K562 (cell line): ENCODE measurements at regions not wholly inside any gene's neighbourhood (a gene's known extent, or its start where the extent isn't known, plus 50 kb on each side); places are given as distances from the start of the nearest gene placed in this dataset.
"Not testable (repeated sequence)": the region's sequence is repeated elsewhere in the genome, so short reads cannot be mapped to it uniquely, and the experiment has no call there.

Experiments used
- ATAC-seq: fragments of 200-7000 bp; cut with Tn5 transposase; 3 replicates; pipeline ENCODE4 v1.9.1; 2020; ENCODE audit warnings: moderate library complexity
- BruUV-seq: library from RNA; stranded (reverse); fragments of 400-500 nt; replicated peaks from 2 replicates; lab custom pipeline; 2021; lab: Mats Ljungman, UMichigan
- CTCF ChIA-PET: fragments of 300-600 bp; formaldehyde crosslinking; extraction: SDS; loops from one replicate; lab custom pipeline; 2021; ENCODE audit warnings: low intra/inter-chr PET ratio; lab: Yijun Ruan, JAX
- POLR2A ChIA-PET: fragments of 300-600, 350-650 bp; sonication (Branson Sonifier 250); formaldehyde crosslinking; extraction: SDS; loops from one replicate; lab custom pipeline; 2021; ENCODE audit warnings: antibody characterized with exemption, inconsistent platforms; lab: Yijun Ruan, JAX
- DNase-seq, 4 experiments: peaks; one replicate each; pipeline versions ENCODE4 v3.0.0 to v3.0.0-alpha.2; 2011 to 2018; ENCODE audit warnings: low spot score in 3 of 4, mixed read lengths in 3 of 4; ENCODE audit errors: extremely low read depth in 1 of 4
- FAIRE-seq: peaks from 2 replicates; lab custom pipeline; 2011; peaks lifted over from hg19 to GRCh38; lab: Jason Lieb, UNC
- H2AFZ ChIP-seq: 2 replicates; pipeline ENCODE4 v1.6.0; 2011; ENCODE audit warnings: low read depth, low read length, control low read depth, inconsistent platforms
- H3K27ac ChIP-seq: fragments of 200-600 bp; 3 replicates; pipeline ENCODE4 v1.8.0; 2011; ENCODE audit warnings: low read depth, mild to moderate bottlenecking, control low read depth, inconsistent platforms, low read length, moderate library complexity, mixed read lengths; ENCODE audit errors: extremely low read depth
- H3K27me3 ChIP-seq, 2 experiments: fragments of 300-600 bp in 1 of 2; 2 replicates in 1 of 2; 3 replicates in 1 of 2; pipeline versions ENCODE4 v1.6.0 to v1.8.0; 2011; ENCODE audit warnings: inconsistent platforms in 2 of 2, low read length in 2 of 2, mild to moderate bottlenecking in 1 of 2, mixed read lengths in 1 of 2, moderate library complexity in 1 of 2; ENCODE audit not compliant: control insufficient read depth in 2 of 2, insufficient read depth in 2 of 2
- H3K36me3 ChIP-seq: fragments of 300-600 bp; 3 replicates; pipeline ENCODE4 v1.8.0; 2011; ENCODE audit warnings: mild to moderate bottlenecking, low read length, inconsistent platforms; ENCODE audit not compliant: control insufficient read depth, insufficient read depth
- H3K4me1 ChIP-seq, 2 experiments: fragments of 200-600 bp in 1 of 2; replicated peaks in 1 of 2; 2 replicates in 1 of 2; 3 replicates in 1 of 2; pipeline versions ENCODE4 v1.5.1 to v1.8.0; 2011; ENCODE audit warnings: inconsistent platforms in 2 of 2, low read length in 2 of 2, mild to moderate bottlenecking in 1 of 2, mixed read lengths in 1 of 2, moderate library complexity in 1 of 2; ENCODE audit not compliant: control insufficient read depth in 2 of 2, insufficient read depth in 2 of 2
- H3K4me2 ChIP-seq: 2 replicates; pipeline ENCODE4 v1.6.1; 2011; ENCODE audit warnings: low read length, control low read depth, inconsistent platforms, mixed read lengths; ENCODE audit not compliant: insufficient read depth
- H3K4me3 ChIP-seq: fragments of 200-600 bp; sonication (generic), shearing (Covaris generic); 2 replicates; pipeline ENCODE4 v1.5.1; 2016; ENCODE audit warnings: control low read depth, inconsistent platforms
- H3K79me2 ChIP-seq: fragments of 200-600 bp; 3 replicates; pipeline ENCODE4 v1.8.0; 2011; ENCODE audit warnings: low read length, inconsistent platforms; ENCODE audit not compliant: control insufficient read depth, insufficient read depth
- H3K9ac ChIP-seq, 2 experiments: 2 replicates each; pipeline versions ENCODE4 v1.6.0 to v1.6.1; 2011; ENCODE audit warnings: low read depth in 2 of 2, low read length in 2 of 2, control low read depth in 1 of 2, inconsistent platforms in 1 of 2, mild to moderate bottlenecking in 1 of 2, mixed read lengths in 1 of 2; ENCODE audit not compliant: insufficient read depth in 1 of 2
- H3K9me1 ChIP-seq: one replicate; pipeline ENCODE4 v1.6.0; 2011; ENCODE audit warnings: inconsistent platforms, mild to moderate bottlenecking, low read length, moderate library complexity; ENCODE audit not compliant: control insufficient read depth, insufficient read depth
- H3K9me3 ChIP-seq: replicated peaks from 2 replicates; pipeline ENCODE4 v1.5.1; 2011; ENCODE audit warnings: low read depth, low read length, inconsistent platforms; ENCODE audit not compliant: control insufficient read depth, insufficient read depth
- H4K20me1 ChIP-seq: replicated peaks from 2 replicates; pipeline ENCODE4 v1.6.1; 2011; ENCODE audit warnings: low read length, inconsistent platforms, mixed read lengths; ENCODE audit not compliant: control insufficient read depth, insufficient read depth
- ADNP ChIP-seq: fragments of 200-800 bp; sonication (Bioruptor generic); IDR thresholded peaks from 2 replicates; pipeline ENCODE4 v1.6.1; 2016; ENCODE audit warnings: missing genetic modification characterization, missing compliant biosample characterization
- NFRKB ChIP-seq: fragments of 450-650 bp; IDR thresholded peaks from 2 replicates; pipeline ENCODE4 v1.6.1; 2016; ENCODE audit warnings: low read depth
- SNRNP70 ChIP-seq: fragments of 200-400 bp; formaldehyde crosslinking; optimal IDR thresholded peaks from 2 replicates; pipeline ENCODE3; 2017; ENCODE audit warnings: low read depth, low read length
- ZNF79 ChIP-seq: fragments of 250-450 bp; sonication (Bioruptor Pico); IDR thresholded peaks from 2 replicates; pipeline ENCODE4 v1.4.0; 2020; ENCODE audit warnings: low read depth, mild to moderate bottlenecking, moderate library complexity
- WGBS: fragments of 100-300 bp; shearing (Covaris generic); methylation state at CpG from one replicate; pipeline ENCODE4 v1.1.6; 2016; ENCODE audit warnings: low coverage, mixed read lengths; ENCODE audit not compliant: insufficient coverage; ENCODE audit errors: missing lambda C conversion rate; 5-methylcytosine and 5-hydroxymethylcytosine counted together
- in situ Hi-C: fragments of 300-500 bp; cut with MboI; formaldehyde crosslinking; loops from 4 replicates; pipeline ENCODE4 v1.15.0; 2018; ENCODE audit warnings: inconsistent platforms, mixed read lengths
- intact Hi-C: fragments of 100-400 bp; cut with micrococcal nuclease; formaldehyde crosslinking; loops from 2 replicates; pipeline ENCODE4 v1.14.2; 2022

GRCh38 chr11:49442669-49443068 lies 234.3 kb upstream of the FOLH1 start:
- H3K9ac ChIP-seq, result no peak overlapping the region
- H3K27ac ChIP-seq, result no peak overlapping the region
- TF ChIP-seq ZNF79 (CRISPR knock-in tag) (no peak), ADNP (no peak), NFRKB (no peak), SNRNP70 (no peak)
- intact Hi-C loops, result no loop called here
- no peaks in the 10 kb centered on the region for H3K27me3 ChIP-seq
- H3K36me3 ChIP-seq, result no peaks in the 10 kb centered on the region
- H4K20me1 ChIP-seq, result no peaks in the 10 kb centered on the region
- no TSS peak for BruUV-seq
- H3K9me1 ChIP-seq, result no peaks in the 10 kb centered on the region
- in situ Hi-C loops, result no loop called here
- ChIA-PET CTCF (no interaction called here), POLR2A (no interaction called here)
- no peak overlapping the region for H2AFZ ChIP-seq
- ATAC-seq (no peak), FAIRE-seq (no peak), DNase-seq (no peak)
- no peaks in the 10 kb centered on the region for H3K9me3 ChIP-seq
- H3K4me1 ChIP-seq, result no peaks in the 10 kb centered on the region
- H3K4me3 ChIP-seq, result no peak overlapping the region
- H3K79me2 ChIP-seq, result no peaks in the 10 kb centered on the region
- no peak overlapping the region for H3K4me2 ChIP-seq

- H3K4me2 ChIP-seq, BruUV-seq, H4K20me1 ChIP-seq, in situ Hi-C loops, CTCF ChIA-PET, H3K9me3 ChIP-seq, POLR2A ChIA-PET, DNase-seq, H3K4me3 ChIP-seq, ATAC-seq, H3K4me1 ChIP-seq, H3K9ac ChIP-seq, intact Hi-C loops, H2AFZ ChIP-seq, H3K36me3 ChIP-seq, H3K79me2 ChIP-seq, FAIRE-seq, H3K27ac ChIP-seq, H3K27me3 ChIP-seq, H3K9me1 ChIP-seq: not testable (repeated sequence)
These were observed 231.5 kb upstream of the FOLH1 start for GRCh38 chr11:49439901-49440300.

DNA sequence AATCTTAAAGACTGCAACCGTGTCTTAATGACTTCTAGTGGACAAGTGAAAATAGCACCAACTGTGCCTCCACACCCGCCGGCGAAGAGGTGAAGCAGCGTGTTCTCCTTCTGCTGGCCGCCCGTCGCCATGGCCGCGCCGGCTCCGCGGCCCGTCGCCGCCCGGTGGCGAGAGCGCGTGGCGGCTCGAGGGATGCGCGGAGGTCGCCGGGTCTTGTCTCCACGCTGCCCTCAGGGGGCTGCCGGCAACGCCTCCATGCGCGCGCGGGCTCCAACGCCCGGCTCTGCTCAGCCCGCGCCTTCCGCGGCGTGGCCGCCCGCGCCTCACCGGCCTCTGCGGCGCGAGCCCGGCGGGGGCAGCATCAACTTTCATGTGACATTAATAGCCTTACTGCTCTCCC lies 225.9 kb upstream of the FOLH1 start:
- H3K79me2 ChIP-seq, H3K4me2 ChIP-seq, H2AFZ ChIP-seq, H3K27ac ChIP-seq, POLR2A ChIA-PET, DNase-seq, in situ Hi-C loops, H3K9ac ChIP-seq, BruUV-seq, H3K27me3 ChIP-seq, H3K9me1 ChIP-seq, H4K20me1 ChIP-seq, H3K9me3 ChIP-seq, H3K4me3 ChIP-seq, FAIRE-seq, H3K4me1 ChIP-seq, CTCF ChIA-PET, H3K36me3 ChIP-seq, ATAC-seq, intact Hi-C loops: not testable (repeated sequence)
- 31% methylated on average over 24 of the region's 49 CpGs for WGBS
